NCI-H128 (cell line): ENCODE measurements at regions not wholly inside any gene's neighbourhood (a gene's known extent, or its start where the extent isn't known, plus 50 kb on each side); places are given as distances from the start of the nearest gene placed in this dataset.

Source experiments
- DNase-seq: peaks from one replicate; lab custom pipeline; 2025; ENCODE audit not compliant: unreplicated experiment; lab: John Stamatoyannopoulos, UW

DNA sequence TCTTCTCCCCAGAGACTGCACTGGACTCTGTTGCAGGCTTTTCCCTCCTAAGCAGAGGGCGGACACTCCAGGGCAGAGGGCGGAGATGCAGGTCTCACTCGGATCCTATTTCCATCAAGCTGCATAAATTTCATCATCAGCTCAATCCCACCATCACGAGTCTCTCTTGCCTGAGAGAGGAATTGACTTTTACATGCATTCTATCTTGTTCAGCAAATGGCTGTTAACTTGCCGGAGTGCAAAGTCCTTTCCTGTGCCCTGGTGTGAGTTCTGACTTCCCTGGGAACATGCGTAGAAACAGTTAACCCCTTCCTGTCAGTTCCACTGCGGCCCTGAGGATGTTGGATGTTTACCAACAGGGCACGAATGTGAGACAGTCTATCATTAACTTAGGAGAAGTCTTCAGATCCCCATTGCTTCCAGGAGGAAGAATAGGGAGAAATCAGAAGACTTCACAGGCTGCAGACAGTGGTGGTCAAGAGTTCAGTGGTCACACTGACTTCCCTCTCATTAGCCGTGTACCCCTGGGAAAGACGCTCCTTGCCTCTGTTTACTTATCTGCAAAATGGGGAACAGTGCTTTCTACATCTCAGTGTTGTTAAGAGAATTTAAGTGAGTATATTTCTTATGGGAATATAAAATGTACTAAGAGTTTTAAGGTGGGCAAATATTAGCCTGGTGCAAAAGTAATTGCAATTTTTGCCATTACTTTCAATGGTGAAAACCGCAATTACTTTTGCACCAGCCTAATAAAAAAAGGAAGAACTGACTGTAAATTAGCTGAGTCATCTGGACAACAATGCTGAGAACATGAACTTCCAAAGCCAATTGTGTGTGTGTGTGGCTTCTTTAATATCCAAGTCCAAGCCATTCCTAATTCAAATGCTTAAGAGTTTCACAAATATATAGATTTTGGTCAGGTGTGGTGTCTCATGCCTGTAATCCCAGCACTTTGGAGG, 248.0 kb downstream of the DRD1 start:
- DNase-seq: no peak

DNA sequence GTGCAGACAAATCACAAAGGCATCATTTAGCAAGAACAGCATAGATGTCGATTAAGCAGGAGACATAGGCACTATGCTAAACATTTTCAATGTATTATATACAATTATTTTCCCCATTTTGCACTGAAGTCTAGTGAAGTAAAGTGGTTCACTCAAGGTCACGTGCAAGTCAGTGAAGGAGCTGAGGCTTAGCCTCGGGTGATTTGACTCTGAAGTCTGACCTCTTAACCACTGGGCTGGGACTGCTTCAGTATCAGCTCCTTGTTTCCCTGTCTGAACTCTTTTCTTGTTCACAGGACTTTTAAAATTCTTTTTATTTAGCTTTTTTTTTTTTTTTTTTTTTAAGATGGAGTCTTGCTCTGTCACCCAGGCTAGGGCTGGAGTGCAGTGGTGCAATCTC, 262.7 kb downstream of the DRD1 start:
- no peak for DNase-seq

- DNase-seq: no peak
Measured at GRCh38 chr5:175170899-175171298, 273.1 kb downstream of the DRD1 start.

DNA sequence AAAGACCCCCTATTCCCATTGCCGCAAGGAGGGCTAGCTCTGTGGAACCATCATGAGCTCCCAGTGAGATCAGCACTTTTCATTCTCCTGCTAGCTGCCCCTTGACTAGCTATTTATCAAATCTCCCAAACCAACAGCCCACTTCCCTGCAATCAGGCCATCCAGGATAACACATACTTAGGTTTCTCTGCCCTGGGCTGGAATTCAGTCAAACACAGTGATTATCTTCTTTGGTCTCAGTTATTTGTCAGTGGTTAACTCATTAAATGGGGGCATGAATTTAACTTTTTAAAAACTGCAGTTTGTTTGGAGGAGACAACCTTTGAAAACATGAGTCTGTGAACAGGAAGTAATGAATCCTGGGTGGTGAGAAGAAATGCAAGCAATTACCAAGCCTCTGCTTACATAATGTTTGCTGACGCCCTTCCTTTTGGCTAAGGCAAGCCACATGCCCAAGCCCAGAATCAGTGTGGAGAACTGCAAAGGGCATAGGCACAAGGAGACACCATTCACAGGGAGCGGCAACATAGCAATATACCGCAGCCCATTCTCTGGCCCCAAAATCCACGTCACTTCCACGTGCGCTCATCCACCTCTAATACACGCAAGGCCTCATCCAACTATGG, 275.0 kb downstream of the DRD1 start:
- no peak for DNase-seq

DNA sequence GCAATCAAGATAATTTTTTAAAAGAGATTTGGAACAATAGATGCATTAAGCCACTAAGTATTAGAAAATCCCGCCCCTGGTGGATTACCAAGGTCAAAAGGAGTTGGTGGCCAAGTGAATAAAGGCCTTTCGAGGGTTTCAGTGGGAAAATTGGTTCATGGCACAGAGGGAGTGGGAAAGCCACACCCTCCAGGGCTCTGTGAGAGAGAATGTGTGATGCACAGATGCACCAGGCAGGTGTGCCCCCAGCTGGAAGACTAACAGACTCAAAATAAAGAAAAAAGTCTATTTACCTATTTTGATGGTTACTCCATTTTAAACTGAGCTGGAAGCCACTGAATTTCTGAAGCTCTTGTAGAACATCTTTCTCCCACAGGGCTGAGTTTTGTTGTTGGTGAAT, 278.0 kb downstream of the DRD1 start:
- DNase-seq: no peak

DNA sequence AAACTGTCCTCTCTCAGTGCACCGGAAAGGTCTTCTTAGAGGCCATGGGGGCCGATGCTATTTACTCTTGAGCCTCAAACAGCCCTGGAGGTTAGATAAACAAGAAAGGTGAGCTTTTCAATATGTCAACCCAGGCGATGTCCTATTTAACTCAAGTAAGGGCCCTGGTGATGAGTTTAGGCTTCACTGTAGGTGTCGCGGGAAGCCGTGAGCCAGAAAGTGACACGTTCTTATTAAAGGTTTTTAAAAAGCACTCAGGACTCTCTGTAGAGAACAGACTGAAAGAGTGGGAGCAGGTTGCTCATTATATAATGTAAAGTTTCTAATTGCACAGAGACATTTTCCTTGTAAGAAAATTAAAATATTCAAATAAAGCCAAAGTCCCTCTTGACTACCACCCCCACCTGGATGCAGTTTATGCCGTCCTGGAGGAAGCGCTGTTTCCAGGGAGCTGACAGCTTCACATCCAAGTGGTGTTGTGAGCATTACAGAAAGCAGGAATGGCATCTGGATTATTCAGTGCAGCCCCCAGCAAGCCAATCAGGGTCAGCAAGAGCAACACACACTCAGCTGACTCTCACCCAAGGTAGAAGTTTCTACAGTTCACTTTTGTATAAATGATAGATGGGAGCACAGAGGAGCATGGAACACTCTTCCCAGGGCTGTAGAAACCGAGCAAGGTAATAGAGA, 280.3 kb downstream of the DRD1 start:
- no peak for DNase-seq

DNA sequence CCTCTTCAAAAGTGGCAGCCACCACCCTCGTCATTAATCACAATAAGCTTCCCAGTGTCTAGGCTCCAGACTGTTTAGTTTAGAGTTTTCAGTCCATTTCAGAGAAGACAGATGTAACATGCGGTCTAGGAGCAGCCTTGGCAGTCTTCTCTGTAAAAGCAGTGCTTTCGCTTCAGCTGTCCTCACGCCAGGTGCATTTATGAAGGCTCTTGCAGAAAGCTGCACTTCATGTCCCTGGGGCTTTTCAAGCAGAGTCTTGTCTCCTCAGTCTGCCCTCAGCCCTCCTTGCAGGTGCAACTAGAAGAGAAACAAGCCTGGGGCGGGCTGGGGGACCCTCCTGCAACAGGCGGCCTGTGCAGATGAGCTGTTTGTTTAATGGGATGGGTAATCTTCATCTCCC, 281.9 kb downstream of the DRD1 start:
- peak; percentile 51 for DNase-seq

GRCh38 chr5:175159956-175160355, 284.0 kb downstream of the DRD1 start:
- DNase-seq: no peak

DNA sequence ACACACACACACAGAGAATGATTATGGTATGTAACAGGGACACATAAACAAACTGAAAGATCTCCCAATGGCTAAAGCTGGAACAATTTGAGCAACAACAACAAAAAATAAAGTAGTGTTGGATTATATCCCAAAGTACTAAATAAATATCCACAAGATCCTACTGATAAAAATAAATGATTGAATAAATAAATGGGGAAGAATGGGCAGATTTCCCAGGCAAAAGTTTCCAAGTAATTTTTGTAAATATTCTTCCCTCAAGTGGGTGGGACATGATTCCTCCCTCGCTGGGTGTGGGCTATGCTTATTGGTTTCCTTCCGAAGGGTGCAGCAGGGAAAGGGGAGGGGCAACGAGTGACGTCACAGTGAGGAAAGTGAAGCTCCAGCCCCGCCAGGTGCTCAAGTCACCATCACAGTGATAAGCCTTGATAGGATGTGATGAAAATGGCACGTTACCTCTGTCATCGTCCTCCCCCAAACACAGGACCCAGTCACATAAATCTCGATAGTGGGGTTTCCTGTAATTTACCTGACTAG, 295.3 kb downstream of the DRD1 start:
- no peak for DNase-seq

DNA sequence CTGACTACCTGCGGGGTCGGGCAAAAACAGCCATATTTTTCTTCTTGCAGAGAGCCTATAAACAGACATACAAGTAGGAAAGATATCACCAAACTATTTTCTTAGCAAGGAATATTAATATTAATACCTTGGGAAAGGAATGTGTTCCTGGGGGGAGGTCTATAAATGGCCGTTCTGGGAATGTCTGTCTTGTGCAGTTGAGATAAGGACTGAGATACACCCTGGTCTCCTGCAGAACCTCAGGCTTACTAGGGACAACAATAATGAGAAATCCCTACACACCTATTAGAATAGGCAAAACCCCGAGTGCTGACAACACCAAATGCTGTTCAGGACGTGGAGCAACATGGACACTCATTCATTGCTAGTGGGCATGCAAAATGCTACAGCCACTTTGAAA, 297.2 kb downstream of the DRD1 start:
- no peak for DNase-seq

GRCh38 chr5:175141421-175141820, 302.6 kb downstream of the DRD1 start:
- no peak for DNase-seq

DNA sequence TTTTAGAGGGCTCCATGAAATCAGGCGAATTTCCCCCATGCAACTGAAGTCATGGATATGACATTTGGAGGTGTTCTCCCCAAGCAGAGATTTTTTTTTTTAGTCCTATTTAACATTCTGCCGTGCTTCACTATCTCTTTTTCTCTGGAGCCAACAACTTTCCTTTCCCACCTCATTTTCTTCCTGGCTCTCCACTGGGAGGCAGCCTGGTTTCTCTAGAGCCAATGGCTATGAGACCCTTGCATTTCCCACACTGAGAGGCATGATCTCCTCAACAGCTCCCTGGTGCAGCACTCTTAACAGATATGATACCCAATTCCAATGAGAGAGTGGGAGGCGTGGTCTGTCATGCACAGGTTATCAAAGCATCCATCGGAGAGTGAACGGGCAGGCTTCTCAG, 310.8 kb downstream of the DRD1 start:
- DNase-seq: no peak

GRCh38 chr5:175131432-175131831, 312.6 kb downstream of the DRD1 start:
- no peak for DNase-seq

- DNase-seq: no peak
Measured at GRCh38 chr5:175129619-175130018, 314.4 kb downstream of the DRD1 start.

- DNase-seq: no peak
Measured at GRCh38 chr5:175129121-175129520, 314.9 kb downstream of the DRD1 start.

GRCh38 chr5:175124821-175125220, 319.2 kb downstream of the DRD1 start:
- DNase-seq: no peak

DNA sequence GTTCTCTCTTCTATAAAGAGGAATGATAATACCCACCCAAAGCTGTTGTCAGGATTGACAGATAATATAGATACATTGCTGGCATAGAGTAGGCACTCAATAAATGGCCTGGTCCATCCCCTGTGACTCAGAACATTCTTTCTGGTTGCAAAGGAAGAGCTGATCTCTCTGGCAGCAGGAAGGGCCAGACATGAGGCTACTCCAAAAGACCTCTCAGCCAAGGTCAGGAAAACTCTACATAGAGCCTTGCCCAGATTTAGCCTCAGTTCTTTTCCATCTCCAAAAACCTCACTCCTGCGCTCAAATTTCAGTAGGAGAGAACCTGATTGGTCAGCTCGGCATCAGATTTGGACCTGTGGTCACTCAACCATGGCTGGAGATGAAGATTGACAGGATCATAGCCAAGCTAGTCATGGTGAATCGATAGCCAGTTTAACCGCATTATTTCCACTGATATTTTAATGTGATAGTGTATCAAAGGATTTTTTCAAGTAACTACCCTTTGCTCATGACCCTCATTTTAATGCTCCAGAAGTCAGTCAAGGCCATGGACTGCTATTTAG, 319.6 kb downstream of the DRD1 start:
- DNase-seq: no peak

GRCh38 chr5:175123542-175123941, 320.4 kb downstream of the DRD1 start:
- DNase-seq: no peak

- no peak for DNase-seq
Measured at GRCh38 chr5:175121457-175121856, 322.5 kb downstream of the DRD1 start.

- no peak for DNase-seq
Measured at GRCh38 chr5:175120412-175120811, 323.6 kb downstream of the DRD1 start.

DNA sequence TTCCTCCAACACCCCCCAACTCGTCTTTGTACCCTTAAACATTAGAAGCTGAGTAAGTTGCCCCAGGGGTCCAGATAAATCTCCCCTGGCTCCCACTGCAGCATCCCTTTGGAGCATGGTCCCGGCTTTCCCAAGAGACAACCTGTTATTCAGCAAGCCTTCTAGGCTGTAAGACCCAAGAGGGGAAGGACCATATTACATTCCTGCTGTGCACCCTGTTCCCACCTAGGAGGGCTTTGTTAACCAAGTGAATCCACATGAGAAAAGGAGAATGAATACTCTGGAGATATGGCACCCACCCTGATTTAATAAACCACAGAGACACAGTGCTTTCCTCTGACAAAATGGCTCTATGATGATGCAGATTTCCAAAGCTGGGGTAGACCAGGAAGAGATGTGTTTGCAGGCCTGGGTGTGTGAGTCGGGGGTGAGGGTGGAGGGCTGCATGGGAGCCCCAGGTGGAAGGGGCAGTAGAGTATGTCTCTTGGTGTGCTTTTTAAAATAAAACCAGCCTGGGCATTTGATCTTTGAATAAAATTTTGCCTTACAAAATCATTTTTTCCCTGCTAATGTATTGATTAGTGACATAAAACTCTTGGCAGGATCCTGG, 325.2 kb downstream of the DRD1 start:
- no peak for DNase-seq
